HG03558 (cell line): ENCODE measurements at regions not wholly inside any gene's neighbourhood (a gene's known extent, or its start where the extent isn't known, plus 50 kb on each side); places are given as distances from the start of the nearest gene placed in this dataset.
"Not testable (repeated sequence)": the region's sequence is repeated elsewhere in the genome, so short reads cannot be mapped to it uniquely, and the experiment has no call there.

Experiments used
- ATAC-seq: cut with Tn5 transposase; IDR thresholded peaks from one replicate; pipeline ENCODE4 v1.9.1; 2021; ENCODE audit warnings: moderate number of reproducible peaks; ENCODE audit not compliant: unreplicated experiment; ENCODE audit errors: extremely low read depth

GRCh38 chr3:83251490-83251889 is 1490.0 kb upstream of the GBE1 start:
- no peak for ATAC-seq

GRCh38 chr3:83250613-83251012 is 1489.2 kb upstream of the GBE1 start:
- ATAC-seq: no peak

- ATAC-seq: no peak
These were observed 1487.0 kb upstream of the GBE1 start for GRCh38 chr3:83248454-83248853.

DNA sequence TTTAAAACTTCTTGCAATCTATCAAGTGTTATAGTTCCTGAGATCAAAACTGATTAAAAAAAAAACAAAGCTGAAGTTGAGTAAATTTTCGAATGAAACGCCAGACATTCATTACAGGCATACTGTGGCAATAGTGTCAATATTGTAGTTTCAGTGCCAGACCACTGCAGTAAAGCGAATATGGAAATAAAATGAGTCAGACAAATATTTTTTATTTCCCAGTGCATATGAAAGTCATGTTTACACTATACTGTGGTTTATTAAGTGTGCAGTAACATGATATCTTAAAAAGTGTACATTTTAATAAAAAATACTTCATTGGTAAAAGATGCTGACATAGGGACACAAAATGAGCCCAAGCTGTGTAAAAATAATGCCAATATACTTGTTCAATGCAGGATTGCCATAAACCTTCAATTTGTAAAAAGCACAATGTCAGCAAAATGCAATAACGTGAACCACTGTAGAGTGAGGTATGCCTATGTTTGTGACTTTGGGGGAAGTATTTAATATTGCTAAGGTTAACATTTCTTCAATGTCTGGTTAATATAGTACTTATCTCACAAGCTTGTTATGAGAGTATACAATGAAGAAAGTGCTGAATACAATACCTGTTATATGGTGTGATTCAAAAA is 1473.9 kb upstream of the GBE1 start:
- no peak for ATAC-seq

- no peak for ATAC-seq
These were observed 1472.3 kb upstream of the GBE1 start for GRCh38 chr3:83233715-83234114.

GRCh38 chr3:83230841-83231240 is 1469.4 kb upstream of the GBE1 start:
- ATAC-seq: no peak

DNA sequence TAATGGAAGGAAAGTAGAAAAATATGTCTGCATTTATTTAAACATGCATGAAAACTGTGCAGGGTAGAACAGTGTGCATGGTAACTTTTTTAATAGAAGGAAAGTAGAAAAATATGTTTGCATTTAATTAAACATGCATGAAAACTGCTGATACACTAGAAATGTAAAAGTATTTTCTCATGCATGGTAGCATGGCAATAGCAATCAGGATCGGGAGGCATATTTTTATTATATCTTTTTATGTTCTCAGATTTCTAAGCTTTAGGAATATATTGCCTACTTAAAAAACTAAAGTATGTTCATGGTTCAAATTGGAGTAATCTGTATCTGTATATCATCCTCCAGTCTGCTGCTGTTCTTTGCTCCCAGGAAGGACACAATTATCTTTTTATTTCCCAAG is 1468.9 kb upstream of the GBE1 start:
- ATAC-seq: no peak

DNA sequence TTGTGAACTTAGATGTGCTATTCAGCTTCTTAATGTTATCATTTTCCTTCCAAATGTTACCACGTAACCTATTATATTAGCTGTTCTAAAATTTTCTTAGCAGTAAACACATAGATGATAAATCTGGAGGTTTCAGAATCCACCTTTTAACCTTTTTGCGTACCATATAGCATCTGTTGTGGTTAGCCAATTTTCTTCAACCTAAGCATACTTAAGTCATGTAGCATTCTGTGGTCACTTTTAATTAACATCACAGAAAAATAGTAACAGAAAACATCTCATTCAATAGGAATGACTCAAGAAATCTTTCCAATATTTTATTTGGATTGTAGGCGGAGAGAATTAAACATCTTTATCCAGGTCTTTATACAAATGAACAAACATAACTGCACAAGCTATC is 1465.3 kb upstream of the GBE1 start:
- no peak for ATAC-seq

DNA sequence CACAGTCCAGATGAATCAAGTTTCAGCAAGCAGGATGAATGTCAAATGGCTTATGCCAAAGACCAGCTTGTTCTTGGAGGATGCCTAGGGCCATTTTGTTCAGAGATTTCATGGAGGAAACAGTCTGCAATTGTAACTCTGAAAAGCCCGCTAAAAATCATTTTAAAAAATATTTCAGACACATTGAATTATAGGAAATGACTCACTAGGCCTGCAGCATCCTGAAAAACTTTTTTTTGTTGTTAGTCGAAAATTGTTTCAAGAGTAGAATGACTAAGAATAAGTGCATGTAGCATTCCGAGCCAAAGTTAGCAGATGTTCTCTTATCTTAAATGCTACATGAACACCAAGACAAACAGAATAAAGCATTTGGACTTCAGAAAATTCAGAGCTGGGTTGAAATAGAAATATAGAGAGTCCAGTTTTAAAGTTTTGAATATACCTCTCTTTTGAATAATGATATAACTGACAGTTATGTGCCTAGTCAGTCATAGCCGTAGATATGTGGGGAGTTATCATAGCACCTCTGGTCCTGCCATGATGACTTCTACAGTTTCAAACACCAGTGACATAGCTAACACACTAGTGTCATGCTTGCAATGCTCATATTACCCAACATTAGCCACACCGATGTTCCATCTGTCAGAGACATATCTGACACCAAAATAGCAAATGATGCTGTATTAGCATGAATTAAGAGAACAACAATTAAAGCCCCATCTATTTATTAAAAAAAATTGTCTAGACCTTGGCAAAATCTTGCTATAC is 1462.8 kb upstream of the GBE1 start:
- ATAC-seq: no peak

GRCh38 chr3:83218383-83219200 is 1457.1 kb upstream of the GBE1 start:
- ATAC-seq: no peak

DNA sequence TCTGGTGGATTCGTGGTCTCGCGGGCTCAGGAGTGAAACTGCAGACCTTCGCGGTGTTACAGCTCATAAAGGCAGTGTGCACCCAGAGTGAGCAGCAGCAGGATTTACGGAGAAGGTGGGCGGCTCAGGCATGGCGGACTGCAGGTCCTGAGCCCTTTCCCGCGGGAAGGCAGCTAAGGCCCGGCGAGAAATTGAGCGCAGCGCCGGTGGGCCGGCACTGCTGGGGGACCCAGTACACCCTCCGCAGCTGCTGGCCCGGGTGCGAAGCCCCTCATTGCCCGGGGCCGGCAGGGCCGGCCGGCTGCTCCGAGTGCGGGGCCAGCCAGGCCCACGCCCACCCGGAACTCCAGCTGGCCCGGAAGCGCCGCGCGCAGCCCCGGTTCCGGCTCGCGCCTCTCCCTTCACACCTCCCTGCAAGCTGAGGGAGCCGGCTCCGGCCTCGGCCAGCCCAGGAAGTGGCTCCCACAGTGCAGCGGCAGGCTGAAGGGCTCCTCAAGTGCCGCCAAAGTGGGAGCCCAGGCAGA is 1456.2 kb upstream of the GBE1 start:
- not testable (repeated sequence) for ATAC-seq

DNA sequence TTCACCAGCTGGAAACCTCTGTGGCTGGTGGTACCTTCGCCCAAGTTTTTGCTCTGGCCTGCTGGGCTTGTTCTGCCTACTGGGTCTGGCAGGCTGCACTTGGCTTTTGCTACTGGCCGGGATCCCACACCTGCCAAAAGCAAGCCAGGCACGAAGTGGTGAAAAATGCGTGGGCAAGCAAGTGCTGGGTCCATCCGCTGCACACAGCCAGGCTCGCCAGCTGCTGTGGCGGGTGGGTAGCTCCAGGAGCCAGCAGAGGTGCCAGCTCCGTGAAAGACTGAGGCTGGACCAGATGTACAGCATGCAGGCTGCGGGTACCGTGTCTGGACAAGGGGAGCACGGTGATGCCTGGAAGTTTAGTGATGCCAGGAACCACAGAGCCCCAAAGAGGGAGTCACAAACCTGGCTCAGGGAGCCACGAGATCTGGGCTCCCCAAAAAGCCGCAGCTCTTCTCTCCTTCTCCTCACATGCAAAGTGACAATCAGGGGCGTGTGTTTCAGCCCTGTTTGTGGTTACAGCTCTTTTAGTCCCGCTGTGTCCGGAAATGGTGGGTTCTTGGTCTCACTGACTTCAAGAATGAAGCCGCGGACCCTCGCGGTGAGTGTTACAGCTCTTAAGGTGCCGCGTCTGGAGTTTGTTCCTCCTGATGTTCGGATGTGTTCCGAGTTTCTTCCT is 1455.6 kb upstream of the GBE1 start:
- no peak for ATAC-seq

- ATAC-seq: no peak
These were observed 1433.8 kb upstream of the GBE1 start for GRCh38 chr3:83195243-83195642.

- ATAC-seq: no peak
These were observed 1432.1 kb upstream of the GBE1 start for GRCh38 chr3:83193526-83193925.

GRCh38 chr3:83189634-83190033 is 1428.2 kb upstream of the GBE1 start:
- no peak for ATAC-seq

DNA sequence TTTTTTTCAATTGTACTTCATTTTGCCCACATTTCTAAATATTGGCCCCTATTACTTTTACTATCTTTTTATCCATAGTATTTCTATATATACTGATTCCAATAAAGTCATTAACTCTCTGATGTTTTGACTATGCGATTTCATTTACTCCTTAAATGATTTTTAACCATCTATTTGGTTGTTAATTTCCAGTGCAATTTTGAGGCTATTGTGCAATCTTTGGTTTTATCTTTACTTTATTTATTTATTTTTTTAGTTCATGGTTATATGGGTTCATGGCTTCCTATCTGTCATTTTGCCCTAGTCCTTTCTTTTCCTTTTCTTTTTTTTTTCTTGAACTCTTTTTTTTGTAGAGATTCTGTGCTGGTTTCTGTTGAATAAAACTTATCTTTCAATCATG is 1408.0 kb upstream of the GBE1 start:
- ATAC-seq: no peak

DNA sequence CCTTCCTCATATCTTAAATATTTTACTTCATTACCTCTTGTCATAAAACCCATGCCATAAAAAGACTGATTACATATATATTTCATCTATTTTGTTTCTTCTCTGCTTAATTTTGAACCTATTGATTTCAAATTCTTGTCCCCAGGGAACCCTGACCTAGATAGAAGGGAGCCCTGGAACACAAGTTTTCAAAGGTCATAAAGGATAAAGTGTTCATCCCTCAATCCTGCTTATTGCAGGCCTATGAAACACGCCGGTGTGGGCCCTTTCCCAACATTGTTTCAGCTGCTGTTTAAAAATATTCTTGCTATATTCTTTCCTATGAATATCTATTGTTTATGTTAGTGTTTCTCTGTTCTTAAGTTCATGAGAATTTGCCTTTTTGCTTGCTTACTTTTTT is 1389.5 kb upstream of the GBE1 start:
- no peak for ATAC-seq

GRCh38 chr3:83140983-83141382 is 1379.5 kb upstream of the GBE1 start:
- no peak for ATAC-seq

- no peak for ATAC-seq
These were observed 1369.8 kb upstream of the GBE1 start for GRCh38 chr3:83131236-83131635.

GRCh38 chr3:83122774-83123350 is 1361.4 kb upstream of the GBE1 start:
- no peak for ATAC-seq
